ENCODE measurements at regions not wholly inside any gene's neighbourhood (a gene's known extent, or its start where the extent isn't known, plus 50 kb on each side); places are given as distances from the start of the nearest gene placed in this dataset.

DNA sequence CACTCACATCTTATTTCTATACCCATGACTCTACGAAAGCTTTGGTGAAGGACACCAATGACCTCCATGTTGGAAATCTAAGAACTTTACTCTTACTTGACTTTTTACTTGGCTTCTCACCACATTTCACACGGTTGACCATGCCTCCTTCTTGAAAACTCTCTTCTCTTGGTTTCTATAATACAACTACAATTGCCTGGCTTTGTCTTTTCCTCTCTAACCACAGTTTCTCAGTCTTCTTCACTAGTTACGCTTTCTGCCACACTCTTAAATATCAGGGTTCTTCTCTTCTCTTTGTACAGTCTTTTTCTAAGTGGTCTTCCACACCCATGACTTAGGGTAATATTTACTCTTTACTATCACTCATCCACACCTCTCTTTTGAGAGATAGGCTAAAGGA lies 2079.8 kb upstream of the WWC1 start:
- DNase-seq (ENCODE audit: low spot score), result no peak
- H3K36me3 ChIP-seq (ENCODE audit: control insufficient read depth in 4 of 4, insufficient read depth in 3 of 4, low read depth in 1 of 4, low read length in 3 of 4), result no peaks in the 10 kb centered on the region
- H3K9ac ChIP-seq (ENCODE audit: low read depth in 1 of 2, low read length in 2 of 2), result no peak overlapping the region
- H3K4me1 ChIP-seq (ENCODE audit: control insufficient read depth in 4 of 4, insufficient read depth in 4 of 4, low read length in 3 of 4), result no peaks in the 10 kb centered on the region
- no peak overlapping the region for H3K4me3 ChIP-seq (ENCODE audit: low read depth in 1 of 3, low read length in 3 of 3)
- 73% methylated on average over 3 of the region's 3 CpGs for WGBS
- H3K9me3 ChIP-seq (ENCODE audit: control insufficient read depth in 4 of 4, low read length in 3 of 4), result no peaks in the 10 kb centered on the region
- no peaks in the 10 kb centered on the region for H3K27me3 ChIP-seq (ENCODE audit: control insufficient read depth in 4 of 4, insufficient read depth in 4 of 4, low read length in 3 of 4)
- TF ChIP-seq, protein P1, sequence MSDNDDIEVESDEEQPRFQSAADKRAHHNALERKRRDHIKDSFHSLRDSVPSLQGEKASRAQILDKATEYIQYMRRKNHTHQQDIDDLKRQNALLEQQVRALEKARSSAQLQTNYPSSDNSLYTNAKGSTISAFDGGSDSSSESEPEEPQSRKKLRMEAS (IDR thresholded peaks at IDR 0.05), result no peak
- no peak for TF ChIP-seq SP1 (IDR thresholded peaks at IDR 0.05)
- TF ChIP-seq YY1 (IDR thresholded peaks at IDR 0.05), result no peak
- TF ChIP-seq FOXA1 (IDR thresholded peaks at IDR 0.05), result no peak
- TF ChIP-seq, protein P2, sequence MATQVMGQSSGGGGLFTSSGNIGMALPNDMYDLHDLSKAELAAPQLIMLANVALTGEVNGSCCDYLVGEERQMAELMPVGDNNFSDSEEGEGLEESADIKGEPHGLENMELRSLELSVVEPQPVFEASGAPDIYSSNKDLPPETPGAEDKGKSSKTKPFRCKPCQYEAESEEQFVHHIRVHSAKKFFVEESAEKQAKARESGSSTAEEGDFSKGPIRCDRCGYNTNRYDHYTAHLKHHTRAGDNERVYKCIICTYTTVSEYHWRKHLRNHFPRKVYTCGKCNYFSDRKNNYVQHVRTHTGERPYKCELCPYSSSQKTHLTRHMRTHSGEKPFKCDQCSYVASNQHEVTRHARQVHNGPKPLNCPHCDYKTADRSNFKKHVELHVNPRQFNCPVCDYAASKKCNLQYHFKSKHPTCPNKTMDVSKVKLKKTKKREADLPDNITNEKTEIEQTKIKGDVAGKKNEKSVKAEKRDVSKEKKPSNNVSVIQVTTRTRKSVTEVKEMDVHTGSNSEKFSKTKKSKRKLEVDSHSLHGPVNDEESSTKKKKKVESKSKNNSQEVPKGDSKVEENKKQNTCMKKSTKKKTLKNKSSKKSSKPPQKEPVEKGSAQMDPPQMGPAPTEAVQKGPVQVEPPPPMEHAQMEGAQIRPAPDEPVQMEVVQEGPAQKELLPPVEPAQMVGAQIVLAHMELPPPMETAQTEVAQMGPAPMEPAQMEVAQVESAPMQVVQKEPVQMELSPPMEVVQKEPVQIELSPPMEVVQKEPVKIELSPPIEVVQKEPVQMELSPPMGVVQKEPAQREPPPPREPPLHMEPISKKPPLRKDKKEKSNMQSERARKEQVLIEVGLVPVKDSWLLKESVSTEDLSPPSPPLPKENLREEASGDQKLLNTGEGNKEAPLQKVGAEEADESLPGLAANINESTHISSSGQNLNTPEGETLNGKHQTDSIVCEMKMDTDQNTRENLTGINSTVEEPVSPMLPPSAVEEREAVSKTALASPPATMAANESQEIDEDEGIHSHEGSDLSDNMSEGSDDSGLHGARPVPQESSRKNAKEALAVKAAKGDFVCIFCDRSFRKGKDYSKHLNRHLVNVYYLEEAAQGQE (IDR thresholded peaks at IDR 0.05), result no peak
- TF ChIP-seq, protein P3, sequence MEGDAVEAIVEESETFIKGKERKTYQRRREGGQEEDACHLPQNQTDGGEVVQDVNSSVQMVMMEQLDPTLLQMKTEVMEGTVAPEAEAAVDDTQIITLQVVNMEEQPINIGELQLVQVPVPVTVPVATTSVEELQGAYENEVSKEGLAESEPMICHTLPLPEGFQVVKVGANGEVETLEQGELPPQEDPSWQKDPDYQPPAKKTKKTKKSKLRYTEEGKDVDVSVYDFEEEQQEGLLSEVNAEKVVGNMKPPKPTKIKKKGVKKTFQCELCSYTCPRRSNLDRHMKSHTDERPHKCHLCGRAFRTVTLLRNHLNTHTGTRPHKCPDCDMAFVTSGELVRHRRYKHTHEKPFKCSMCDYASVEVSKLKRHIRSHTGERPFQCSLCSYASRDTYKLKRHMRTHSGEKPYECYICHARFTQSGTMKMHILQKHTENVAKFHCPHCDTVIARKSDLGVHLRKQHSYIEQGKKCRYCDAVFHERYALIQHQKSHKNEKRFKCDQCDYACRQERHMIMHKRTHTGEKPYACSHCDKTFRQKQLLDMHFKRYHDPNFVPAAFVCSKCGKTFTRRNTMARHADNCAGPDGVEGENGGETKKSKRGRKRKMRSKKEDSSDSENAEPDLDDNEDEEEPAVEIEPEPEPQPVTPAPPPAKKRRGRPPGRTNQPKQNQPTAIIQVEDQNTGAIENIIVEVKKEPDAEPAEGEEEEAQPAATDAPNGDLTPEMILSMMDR (IDR thresholded peaks at IDR 0.05; ENCODE audit: low read depth, low read length, missing input control), result no peak
- TF ChIP-seq JUND (IDR thresholded peaks at IDR 0.05), result no peak
- no peak for TF ChIP-seq TAF1 (conservative IDR thresholded peaks at IDR 0.05)
- no peak for TF ChIP-seq RXRA (IDR thresholded peaks at IDR 0.05)
- no peak for TF ChIP-seq GABPA (IDR thresholded peaks at IDR 0.05 in 1 of 2, conservative IDR thresholded peaks at IDR 0.05 in 1 of 2)
- TF ChIP-seq HNF4G (IDR thresholded peaks at IDR 0.05), result no peak
- no peak for TF ChIP-seq NR2F2 (IDR thresholded peaks at IDR 0.05)
- TF ChIP-seq, protein P4, sequence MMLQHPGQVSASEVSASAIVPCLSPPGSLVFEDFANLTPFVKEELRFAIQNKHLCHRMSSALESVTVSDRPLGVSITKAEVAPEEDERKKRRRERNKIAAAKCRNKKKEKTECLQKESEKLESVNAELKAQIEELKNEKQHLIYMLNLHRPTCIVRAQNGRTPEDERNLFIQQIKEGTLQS (IDR thresholded peaks at IDR 0.05), result no peak
- no peak for TF ChIP-seq RAD21 (IDR thresholded peaks at IDR 0.05)
- TF ChIP-seq HNF4A (conservative IDR thresholded peaks at IDR 0.05), result no peak
- no peak overlapping the region for H3K27ac ChIP-seq (ENCODE audit: low read depth in 1 of 2, low read length in 2 of 2)

DNA sequence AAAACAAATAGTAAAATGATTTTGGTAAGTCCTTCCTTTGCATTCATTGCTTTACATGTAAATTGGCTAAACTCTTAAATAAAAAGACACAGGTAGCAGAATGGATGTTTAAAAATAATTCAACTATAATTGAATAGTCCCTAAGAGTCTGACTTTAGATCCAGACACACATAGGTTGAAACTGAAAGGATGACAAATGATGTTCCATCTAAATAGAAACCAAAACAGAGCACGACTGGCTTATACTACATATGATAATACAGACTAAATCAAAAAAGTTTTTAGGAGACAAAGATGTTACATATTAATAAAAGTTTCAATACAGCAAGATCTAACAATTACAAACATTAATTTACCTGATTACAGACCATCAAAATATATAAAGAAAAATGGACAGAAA lies 2055.1 kb upstream of the WWC1 start:
- Histone ChIP-seq H3K4me1 (ENCODE audit: control insufficient read depth in 4 of 4, insufficient read depth in 4 of 4, low read length in 3 of 4) (no peaks in the 10 kb centered on the region), H3K9ac (ENCODE audit: low read depth in 1 of 2, low read length in 2 of 2) (no peak overlapping the region), H3K36me3 (ENCODE audit: control insufficient read depth in 4 of 4, insufficient read depth in 3 of 4, low read depth in 1 of 4, low read length in 3 of 4) (no peaks in the 10 kb centered on the region), H3K9me3 (ENCODE audit: control insufficient read depth in 4 of 4, low read length in 3 of 4) (peaks cover 0 to 2% (median 0%) of the 10 kb centered on the region in 4 donors), H3K27me3 (ENCODE audit: control insufficient read depth in 4 of 4, insufficient read depth in 4 of 4, low read length in 3 of 4) (no peaks in the 10 kb centered on the region), H3K4me3 (ENCODE audit: low read depth in 1 of 3, low read length in 3 of 3) (no peak overlapping the region), H3K27ac (ENCODE audit: low read depth in 1 of 2, low read length in 2 of 2) (no peak overlapping the region)
- DNase-seq (ENCODE audit: low spot score), result no peak
- 65% methylated on average over 1 of the region's 1 CpG for WGBS
- TF ChIP-seq, protein P3 (IDR thresholded peaks at IDR 0.05; ENCODE audit: low read depth, low read length, missing input control), result no peak
- no peak for TF ChIP-seq EGR1 (IDR thresholded peaks at IDR 0.05; ENCODE audit: low read depth in 2 of 2)
- TF ChIP-seq, protein P1 (IDR thresholded peaks at IDR 0.05), result no peak
- no peak for TF ChIP-seq RXRA (IDR thresholded peaks at IDR 0.05)
- no peak for TF ChIP-seq RAD21 (IDR thresholded peaks at IDR 0.05)
- TF ChIP-seq, protein P4 (IDR thresholded peaks at IDR 0.05), result no peak
- no peak for TF ChIP-seq FOXA1 (IDR thresholded peaks at IDR 0.05)
- TF ChIP-seq HNF4G (IDR thresholded peaks at IDR 0.05), result no peak
- no peak for TF ChIP-seq YY1 (IDR thresholded peaks at IDR 0.05)
- TF ChIP-seq NR2F2 (IDR thresholded peaks at IDR 0.05), result no peak
- no peak for TF ChIP-seq TAF1 (conservative IDR thresholded peaks at IDR 0.05)
- TF ChIP-seq HNF4A (conservative IDR thresholded peaks at IDR 0.05), result no peak
- TF ChIP-seq ZBTB33 (IDR thresholded peaks at IDR 0.05), result no peak

All from liver (tissue), 8 donors.